Nephron progenitor cell (in vitro differentiated cells): ENCODE measurements at regions not wholly inside any gene's neighbourhood (a gene's known extent, or its start where the extent isn't known, plus 50 kb on each side); places are given as distances from the start of the nearest gene placed in this dataset.

Experiments
- DNase-seq: peaks from one replicate; pipeline ENCODE4 v3.0.0; 2021
- H3K27ac Mint-ChIP-seq: 2 replicates; pipeline ENCODE4 v1.8.0; 2021; ENCODE audit warnings: mild to moderate bottlenecking, moderate library complexity, mixed read lengths
- H3K27me3 Mint-ChIP-seq: 2 replicates; pipeline ENCODE4 v1.8.0; 2021; ENCODE audit warnings: mild to moderate bottlenecking, low read depth, mixed read lengths; ENCODE audit not compliant: poor library complexity
- H3K36me3 Mint-ChIP-seq: 2 replicates; pipeline ENCODE4 v1.8.0; 2021; ENCODE audit warnings: low read depth, mixed read lengths
- H3K4me1 Mint-ChIP-seq: 2 replicates; pipeline ENCODE4 v1.8.0; 2021; ENCODE audit warnings: mixed read lengths
- H3K4me3 Mint-ChIP-seq: 2 replicates; pipeline ENCODE4 v1.8.0; 2021; ENCODE audit warnings: mild to moderate bottlenecking, moderate library complexity, mixed read lengths
- H3K9me3 Mint-ChIP-seq: 2 replicates; pipeline ENCODE4 v1.8.0; 2021; ENCODE audit warnings: mild to moderate bottlenecking, moderate library complexity, mixed read lengths
- TF ChIP-seq, protein P1 (sequence below): fragments of 200-600 bp; sonication (generic); IDR thresholded peaks from 2 replicates; pipeline ENCODE4 v1.5.0; 2021; ENCODE audit warnings: antibody characterized with exemption

DNA sequence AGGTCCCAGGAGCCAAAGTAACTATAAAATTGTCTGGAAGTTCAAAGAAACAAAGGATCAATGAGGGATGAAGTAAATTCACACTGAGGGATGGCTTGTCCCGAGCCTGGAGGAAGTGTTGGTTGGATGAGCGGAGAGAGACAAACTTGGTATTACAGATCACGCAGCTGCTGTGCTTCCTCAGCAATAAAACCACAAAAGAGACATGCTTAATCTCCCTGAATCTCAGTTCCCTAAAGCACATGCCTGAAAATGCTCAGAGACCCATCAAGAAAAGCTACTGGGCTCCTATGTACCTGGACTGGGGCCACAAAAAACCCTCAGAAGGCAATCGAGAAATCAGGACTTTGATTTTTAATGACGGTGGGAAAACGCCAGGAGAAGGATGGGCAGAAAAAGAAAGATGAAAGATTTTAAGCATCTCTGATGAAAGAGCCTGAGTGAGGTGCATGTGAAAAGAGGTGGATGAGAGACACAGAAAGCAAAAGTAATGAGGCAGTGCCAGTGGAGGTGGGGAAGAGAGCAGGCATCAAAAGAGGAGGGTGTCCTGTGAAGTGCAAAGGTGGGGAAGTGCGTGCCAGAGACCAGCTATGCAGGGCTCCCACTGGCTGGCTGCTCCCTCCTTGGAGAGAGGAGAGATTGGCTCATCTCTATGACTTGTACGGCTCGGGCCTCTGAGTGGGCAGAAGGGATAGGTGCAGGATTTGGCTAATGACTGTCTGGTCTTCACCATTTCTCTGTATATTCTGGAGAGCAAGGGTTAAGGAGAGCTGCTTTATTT is 143.7 kb downstream of the ABCC12 start:
- Mint-ChIP-seq H3K27ac (peak overlapping the region; percentile 55), H3K36me3 (no peaks in the 10 kb centered on the region), H3K4me3 (no peak overlapping the region), H3K4me1 (peaks cover 30% of the 10 kb centered on the region), H3K9me3 (peaks cover 26% of the 10 kb centered on the region), H3K27me3 (peaks cover 7% of the 10 kb centered on the region)
- no peak for DNase-seq
- TF ChIP-seq, protein P1, sequence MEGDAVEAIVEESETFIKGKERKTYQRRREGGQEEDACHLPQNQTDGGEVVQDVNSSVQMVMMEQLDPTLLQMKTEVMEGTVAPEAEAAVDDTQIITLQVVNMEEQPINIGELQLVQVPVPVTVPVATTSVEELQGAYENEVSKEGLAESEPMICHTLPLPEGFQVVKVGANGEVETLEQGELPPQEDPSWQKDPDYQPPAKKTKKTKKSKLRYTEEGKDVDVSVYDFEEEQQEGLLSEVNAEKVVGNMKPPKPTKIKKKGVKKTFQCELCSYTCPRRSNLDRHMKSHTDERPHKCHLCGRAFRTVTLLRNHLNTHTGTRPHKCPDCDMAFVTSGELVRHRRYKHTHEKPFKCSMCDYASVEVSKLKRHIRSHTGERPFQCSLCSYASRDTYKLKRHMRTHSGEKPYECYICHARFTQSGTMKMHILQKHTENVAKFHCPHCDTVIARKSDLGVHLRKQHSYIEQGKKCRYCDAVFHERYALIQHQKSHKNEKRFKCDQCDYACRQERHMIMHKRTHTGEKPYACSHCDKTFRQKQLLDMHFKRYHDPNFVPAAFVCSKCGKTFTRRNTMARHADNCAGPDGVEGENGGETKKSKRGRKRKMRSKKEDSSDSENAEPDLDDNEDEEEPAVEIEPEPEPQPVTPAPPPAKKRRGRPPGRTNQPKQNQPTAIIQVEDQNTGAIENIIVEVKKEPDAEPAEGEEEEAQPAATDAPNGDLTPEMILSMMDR: no peak

DNA sequence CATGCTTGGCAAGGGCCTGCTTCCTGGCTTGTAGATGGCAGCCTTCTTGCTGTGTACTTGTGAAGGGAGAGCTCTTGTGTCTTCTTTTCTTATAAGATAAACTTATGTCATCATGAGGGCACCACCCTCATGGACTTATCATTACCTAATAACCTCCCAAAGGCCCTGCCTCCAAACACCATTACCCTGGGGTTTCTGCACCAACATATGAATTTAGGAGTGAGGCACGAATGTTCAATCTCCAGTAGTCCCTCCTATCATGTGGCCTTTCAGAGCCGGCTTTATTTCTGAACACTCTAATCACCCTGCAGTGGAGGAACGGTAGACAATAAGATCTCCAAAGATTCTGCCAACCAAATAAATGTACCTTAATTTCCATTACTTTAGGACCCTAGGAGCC is 144.3 kb downstream of the ABCC12 start:
- no peak for DNase-seq
- peaks cover 31% of the 10 kb centered on the region for H3K9me3 Mint-ChIP-seq
- TF ChIP-seq, protein P1: no peak
- H3K27me3 Mint-ChIP-seq: peaks cover 9% of the 10 kb centered on the region
- peaks cover 30% of the 10 kb centered on the region for H3K4me1 Mint-ChIP-seq
- H3K27ac Mint-ChIP-seq: no peak overlapping the region
- no peak overlapping the region for H3K4me3 Mint-ChIP-seq
- H3K36me3 Mint-ChIP-seq: peaks cover 1% of the 10 kb centered on the region

DNA sequence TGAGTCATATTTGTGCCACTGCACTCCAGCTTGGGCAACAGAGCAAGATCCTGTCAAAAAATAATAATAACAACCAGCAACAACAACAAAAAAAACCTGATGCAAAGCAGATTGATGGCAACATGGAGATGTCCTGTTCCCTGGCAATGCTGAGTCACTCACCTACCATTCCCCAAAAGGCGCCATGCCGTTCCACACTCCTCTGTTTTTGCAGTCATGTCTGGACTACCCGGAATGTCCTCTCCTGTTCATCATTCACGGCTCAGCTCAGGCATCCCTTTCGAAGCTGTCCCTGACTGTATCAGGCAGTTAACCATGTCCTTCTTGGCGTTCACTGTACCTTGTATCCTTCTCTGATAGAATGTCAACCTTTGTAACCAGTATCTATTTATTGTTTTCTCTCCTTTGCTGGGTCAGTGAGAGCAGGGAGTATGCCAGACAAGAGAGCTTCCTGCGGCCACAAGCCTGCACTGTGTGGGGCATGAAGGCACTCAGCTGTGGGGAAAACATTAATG is 147.7 kb downstream of the ABCC12 start:
- peaks cover 50% of the 10 kb centered on the region for H3K4me1 Mint-ChIP-seq
- peaks cover 4% of the 10 kb centered on the region for H3K36me3 Mint-ChIP-seq
- H3K4me3 Mint-ChIP-seq: no peak overlapping the region
- no peak overlapping the region for H3K27ac Mint-ChIP-seq
- peaks cover 30% of the 10 kb centered on the region for H3K9me3 Mint-ChIP-seq
- no peak for DNase-seq
- H3K27me3 Mint-ChIP-seq: peaks cover 9% of the 10 kb centered on the region
- TF ChIP-seq, protein P1: no peak

DNA sequence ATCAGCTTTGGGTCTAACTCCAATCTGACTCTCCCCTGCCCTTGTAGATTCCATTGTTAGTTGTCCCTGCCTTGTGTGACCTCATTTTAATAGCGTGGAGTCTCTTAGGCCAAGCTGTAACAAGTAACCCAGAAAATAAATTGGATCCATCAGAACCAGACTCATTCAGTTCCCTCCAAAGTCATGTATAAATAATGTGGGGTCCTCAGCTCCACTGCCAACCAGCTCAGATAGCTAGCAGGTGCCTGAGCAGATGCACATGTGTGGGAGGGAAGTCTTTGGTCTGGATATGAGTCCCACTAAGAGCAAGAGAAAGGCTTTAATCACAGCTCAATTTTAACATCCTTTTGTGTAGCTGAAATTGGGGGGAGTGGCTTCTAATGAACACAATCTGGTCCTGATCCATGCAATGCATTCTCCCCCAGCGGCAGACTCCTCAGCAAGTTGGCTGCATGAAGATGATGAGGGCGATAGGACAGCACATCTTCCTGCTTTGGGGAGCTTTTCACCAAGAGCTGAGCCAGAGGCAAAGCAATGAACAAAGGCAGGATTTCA is 151.6 kb downstream of the ABCC12 start:
- Mint-ChIP-seq H3K36me3 (peaks cover 4% of the 10 kb centered on the region), H3K9me3 (peaks cover 18% of the 10 kb centered on the region), H3K27me3 (peaks cover 4% of the 10 kb centered on the region), H3K4me1 (peaks cover 58% of the 10 kb centered on the region), H3K4me3 (peak overlapping the region; percentile 58), H3K27ac (peak overlapping the region; percentile 97)
- DNase-seq: no peak
- TF ChIP-seq, protein P1: no peak

DNA sequence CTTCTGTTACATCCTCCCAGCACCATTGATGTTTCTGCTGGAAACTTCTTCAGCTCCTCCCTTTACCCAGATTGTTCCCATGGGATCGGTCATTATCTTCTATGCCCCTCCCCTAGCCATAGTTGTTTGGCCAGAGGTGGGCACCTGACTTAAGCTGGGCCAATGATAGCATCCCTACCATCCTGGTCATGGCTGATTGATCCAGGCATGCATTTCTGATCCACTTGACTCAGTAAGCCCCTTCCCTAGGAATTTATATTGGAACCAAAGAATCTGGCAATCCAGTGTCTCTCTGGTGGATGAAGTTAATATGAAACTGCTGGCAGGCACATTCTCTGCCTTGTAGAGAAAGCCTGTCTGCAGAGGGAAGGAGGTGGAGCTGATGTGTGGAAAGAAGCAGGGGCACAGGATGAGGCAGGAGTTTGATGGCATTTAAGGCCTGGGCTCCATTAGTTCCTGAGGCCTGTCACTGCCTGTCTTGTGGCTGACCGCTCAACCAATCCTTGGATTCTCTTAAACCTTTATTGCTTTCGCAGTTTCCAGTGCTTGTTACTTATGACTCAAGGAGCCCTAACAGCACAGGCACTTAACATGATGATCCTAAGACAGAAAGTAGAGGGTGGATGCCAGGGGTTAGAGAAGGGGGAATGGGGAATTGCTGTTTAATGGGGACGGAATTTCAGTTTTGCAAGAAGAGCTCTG is 152.4 kb downstream of the ABCC12 start:
- TF ChIP-seq, protein P1: no peak
- peak overlapping the region; percentile 97 for H3K27ac Mint-ChIP-seq
- H3K27me3 Mint-ChIP-seq: peaks cover 4% of the 10 kb centered on the region
- H3K9me3 Mint-ChIP-seq: peaks cover 14% of the 10 kb centered on the region
- peaks cover 4% of the 10 kb centered on the region for H3K36me3 Mint-ChIP-seq
- peak; percentile 66 for DNase-seq
- peaks cover 52% of the 10 kb centered on the region for H3K4me1 Mint-ChIP-seq
- H3K4me3 Mint-ChIP-seq: peak overlapping the region; percentile 60
